IPS DF 6.9 (cell line): ENCODE measurements at regions not wholly inside any gene's neighbourhood (a gene's known extent, or its start where the extent isn't known, plus 50 kb on each side); places are given as distances from the start of the nearest gene placed in this dataset.
"Not testable (repeated sequence)": the region's sequence is repeated elsewhere in the genome, so short reads cannot be mapped to it uniquely, and the experiment has no call there.

Experiments
- DNase-seq: peaks from one replicate; pipeline ENCODE4 v3.0.0-alpha.2; 2013; ENCODE audit warnings: low read depth, low spot score
- H3K27ac ChIP-seq: one replicate; pipeline ENCODE4 v1.5.1; 2013; ENCODE audit warnings: low read length, control low read depth
- H3K27me3 ChIP-seq: 2 replicates; pipeline ENCODE4 v1.6.1; 2013; ENCODE audit warnings: mild to moderate bottlenecking, low read length; ENCODE audit not compliant: control insufficient read depth, insufficient read depth
- H3K36me3 ChIP-seq: 2 replicates; pipeline ENCODE4 v1.6.1; 2013; ENCODE audit warnings: low read length; ENCODE audit not compliant: control insufficient read depth, insufficient read depth
- H3K4me1 ChIP-seq: 2 replicates; pipeline ENCODE4 v1.6.1; 2013; ENCODE audit warnings: low read length; ENCODE audit not compliant: control insufficient read depth, insufficient read depth
- H3K4me3 ChIP-seq: 2 replicates; pipeline ENCODE4 v1.5.1; 2013; ENCODE audit warnings: mild to moderate bottlenecking, low read length
- H3K9me3 ChIP-seq: 2 replicates; pipeline ENCODE4 v1.6.1; 2013; ENCODE audit warnings: low read length, inconsistent platforms; ENCODE audit not compliant: control insufficient read depth, insufficient read depth
- WGBS: extraction: QIAGEN DNeasy Blood & Tissue Kit; methylation state at CpG from one replicate; pipeline ENCODE4 v1.1.7; 2013; ENCODE audit warnings: mixed read lengths, missing lambda C conversion rate; ENCODE audit not compliant: insufficient read length, insufficient coverage; 5-methylcytosine and 5-hydroxymethylcytosine counted together

DNA sequence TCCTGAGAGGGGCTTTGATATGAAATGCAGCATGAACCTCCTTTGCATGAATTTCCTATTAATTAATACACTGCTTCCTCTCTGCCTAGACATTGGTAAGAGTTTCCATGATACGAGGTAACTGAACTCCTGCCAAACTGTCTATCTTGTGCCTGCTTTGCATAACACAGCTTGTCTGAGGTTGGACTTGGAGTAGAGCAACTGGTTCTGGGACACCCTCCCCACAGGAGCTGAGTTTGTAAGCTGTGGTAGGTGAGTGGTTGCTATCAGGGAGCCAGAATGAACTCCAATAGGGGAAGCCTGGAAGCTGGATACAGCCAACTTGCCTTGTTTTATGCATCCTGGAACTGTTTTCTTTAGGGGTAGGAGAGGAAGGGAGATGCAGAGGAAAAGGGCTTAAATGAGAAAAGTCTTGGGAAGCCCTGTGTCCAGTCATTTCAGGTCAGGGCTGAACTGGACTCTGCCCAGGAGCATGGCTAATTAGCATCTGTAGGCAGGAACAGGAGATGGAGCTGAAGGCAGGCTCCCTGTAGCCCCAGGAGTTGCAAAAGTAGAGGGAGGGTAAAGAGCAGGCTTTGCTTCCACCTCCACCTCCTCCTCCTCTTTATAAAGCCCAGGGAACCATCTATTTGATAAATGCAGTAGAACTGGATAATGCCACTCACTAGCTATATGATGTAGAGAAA lies 73.2 kb upstream of the GPR158 start:
- H3K27me3 ChIP-seq: no peaks in the 10 kb centered on the region
- no peak overlapping the region for H3K27ac ChIP-seq
- H3K9me3 ChIP-seq: no peaks in the 10 kb centered on the region
- H3K36me3 ChIP-seq: no peaks in the 10 kb centered on the region
- DNase-seq: no peak
- H3K4me3 ChIP-seq: no peak overlapping the region
- H3K4me1 ChIP-seq: 0 out of 2 replicates have a peak, but pooled peaks cover 2% of the 10 kb centered on the region
- WGBS: no CpG with 5 or more reads among the region's 1 CpG

- no peaks in the 10 kb centered on the region for H3K36me3 ChIP-seq
- H3K27me3 ChIP-seq: no peaks in the 10 kb centered on the region
- 0 out of 2 replicates have a peak, but pooled peaks cover 2% of the 10 kb centered on the region for H3K4me1 ChIP-seq
- no peak overlapping the region for H3K27ac ChIP-seq
- no peaks in the 10 kb centered on the region for H3K9me3 ChIP-seq
- no peak overlapping the region for H3K4me3 ChIP-seq
- DNase-seq: no peak
- WGBS: no CpG with 5 or more reads among the region's 9 CpGs
Measured at GRCh38 chr10:25102147-25102822, 72.5 kb upstream of the GPR158 start.

DNA sequence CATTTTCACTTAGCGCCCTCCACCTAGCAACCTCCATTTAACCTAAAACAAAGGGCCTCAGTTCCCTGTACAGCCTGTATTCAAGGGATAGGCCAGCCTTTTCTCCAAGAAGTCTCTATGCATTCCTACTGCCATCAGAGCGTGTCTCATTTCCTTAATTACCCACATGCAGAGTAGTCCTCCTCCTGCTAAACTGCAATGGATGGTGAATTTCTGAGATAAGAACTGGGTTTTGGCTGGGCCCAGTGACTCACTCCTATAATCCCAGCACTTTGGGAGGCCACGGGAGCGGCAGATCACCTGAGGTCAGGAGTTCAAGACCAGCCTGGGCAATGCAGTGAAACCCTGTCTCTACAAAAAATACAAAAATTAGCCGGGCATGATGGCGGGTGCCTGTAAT lies 71.1 kb upstream of the GPR158 start:
- Histone ChIP-seq H3K36me3 (no peaks in the 10 kb centered on the region), H3K4me1 (0 out of 2 replicates have a peak, but pooled peaks cover 2% of the 10 kb centered on the region), H3K27me3 (no peaks in the 10 kb centered on the region), H3K4me3 (no peak overlapping the region), H3K27ac (no peak overlapping the region), H3K9me3 (no peaks in the 10 kb centered on the region)
- DNase-seq: no peak
- no CpG with 5 or more reads among the region's 6 CpGs for WGBS

DNA sequence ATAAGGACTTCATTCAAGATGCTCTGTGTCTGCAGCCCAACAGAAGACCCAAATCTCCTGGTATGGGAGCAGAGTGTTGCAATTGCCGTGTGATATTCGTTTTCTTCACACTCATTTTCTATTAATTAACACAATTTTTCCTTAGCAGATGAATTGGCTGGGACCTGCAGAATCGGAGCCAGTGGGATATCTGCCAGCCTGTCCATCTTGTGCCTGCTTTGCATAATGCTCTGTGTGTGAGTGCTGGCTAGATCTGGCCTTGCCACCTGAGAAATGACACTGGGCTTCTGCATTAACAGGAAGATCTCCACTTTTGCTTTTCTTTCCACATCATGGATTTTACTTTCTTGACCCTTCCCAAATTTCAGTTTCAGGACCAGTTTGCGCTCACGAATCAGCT lies 70.4 kb upstream of the GPR158 start:
- Histone ChIP-seq H3K27ac (no peak overlapping the region), H3K36me3 (no peaks in the 10 kb centered on the region), H3K4me1 (0 out of 2 replicates have a peak, but pooled peaks cover 2% of the 10 kb centered on the region), H3K9me3 (no peaks in the 10 kb centered on the region), H3K27me3 (no peaks in the 10 kb centered on the region), H3K4me3 (no peak overlapping the region)
- no CpG with 5 or more reads among the region's 5 CpGs for WGBS
- no peak for DNase-seq

DNA sequence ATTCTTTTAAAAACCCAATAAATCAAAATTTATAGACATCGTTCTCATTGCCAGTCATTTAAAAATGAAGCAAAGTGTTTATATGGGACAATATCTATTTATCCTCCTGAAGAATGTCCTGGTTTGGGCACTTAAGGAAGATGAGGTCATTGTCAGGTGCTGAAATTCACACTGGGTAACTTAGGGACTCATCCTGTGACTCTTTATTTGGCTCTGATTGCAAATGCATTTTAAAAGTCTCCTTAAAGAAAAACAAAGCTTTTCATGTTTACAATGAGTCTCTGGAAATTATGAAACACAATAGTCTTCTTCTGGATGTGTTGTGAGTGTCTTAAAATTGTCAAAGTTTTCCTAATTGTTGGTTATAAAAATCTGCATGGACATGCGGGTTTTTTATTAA lies 69.5 kb upstream of the GPR158 start:
- no CpG with 5 or more reads among the region's 2 CpGs for WGBS
- H3K9me3 ChIP-seq: no peaks in the 10 kb centered on the region
- H3K36me3 ChIP-seq: no peaks in the 10 kb centered on the region
- H3K27ac ChIP-seq: no peak overlapping the region
- no peak overlapping the region for H3K4me3 ChIP-seq
- no peaks in the 10 kb centered on the region for H3K27me3 ChIP-seq
- no peak for DNase-seq
- H3K4me1 ChIP-seq: 0 out of 2 replicates have a peak, but pooled peaks cover 2% of the 10 kb centered on the region

- Histone ChIP-seq H3K4me3 (no peak overlapping the region), H3K27ac (no peak overlapping the region), H3K27me3 (no peaks in the 10 kb centered on the region), H3K9me3 (no peaks in the 10 kb centered on the region), H3K36me3 (no peaks in the 10 kb centered on the region), H3K4me1 (0 out of 2 replicates have a peak, but pooled peaks cover 2% of the 10 kb centered on the region)
- DNase-seq: no peak
- no CpG with 5 or more reads among the region's 5 CpGs for WGBS
Measured at GRCh38 chr10:25105743-25106260, 69.0 kb upstream of the GPR158 start.

DNA sequence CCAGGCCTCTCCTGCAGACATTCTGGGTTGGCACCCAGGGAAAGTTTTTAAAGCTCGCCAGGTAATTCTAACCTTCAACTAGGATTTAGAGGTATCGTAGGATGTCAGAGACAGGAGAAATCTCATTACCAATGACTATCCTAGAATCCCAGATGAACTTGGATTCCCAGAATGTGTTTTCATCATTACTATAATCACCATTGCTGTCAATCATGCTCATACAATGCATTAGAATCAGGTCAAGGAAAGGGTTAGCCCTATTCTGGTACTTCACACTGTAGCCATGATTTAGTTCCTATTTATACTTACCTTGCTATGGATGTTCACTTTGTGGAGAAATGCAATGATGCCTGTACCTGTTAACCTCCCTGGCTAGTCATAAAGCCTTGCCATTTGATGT lies 67.0 kb upstream of the GPR158 start:
- DNase-seq: no peak
- H3K27ac ChIP-seq: no peak overlapping the region
- no peaks in the 10 kb centered on the region for H3K9me3 ChIP-seq
- H3K27me3 ChIP-seq: no peaks in the 10 kb centered on the region
- H3K4me1 ChIP-seq: no peaks in the 10 kb centered on the region
- no peak overlapping the region for H3K4me3 ChIP-seq
- H3K36me3 ChIP-seq: no peaks in the 10 kb centered on the region
- no CpG with 5 or more reads among the region's 2 CpGs for WGBS

DNA sequence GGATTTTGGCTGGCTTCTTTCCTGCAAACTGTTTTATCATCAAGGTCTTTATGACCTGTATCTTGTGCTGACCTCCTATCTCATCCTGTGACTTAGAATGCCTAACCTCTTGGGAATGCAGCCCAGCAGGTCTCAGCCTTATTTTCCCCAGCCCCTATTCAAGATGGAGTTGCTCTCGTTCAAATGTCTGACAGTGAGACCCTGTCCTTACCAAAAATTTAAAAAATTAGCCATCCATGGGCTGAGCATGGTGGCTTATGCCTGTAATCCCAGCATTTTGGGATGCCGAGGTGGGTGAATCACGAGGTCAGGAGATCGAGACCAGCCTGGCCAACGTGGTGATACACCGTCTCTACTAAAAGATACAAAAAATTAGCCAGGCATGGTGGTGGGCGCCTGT lies 64.9 kb upstream of the GPR158 start:
- no CpG with 5 or more reads among the region's 7 CpGs for WGBS
- not testable (repeated sequence) for H3K4me1 ChIP-seq, H3K4me3 ChIP-seq, H3K27me3 ChIP-seq, DNase-seq, H3K27ac ChIP-seq, H3K9me3 ChIP-seq, H3K36me3 ChIP-seq

- H3K36me3 ChIP-seq: no peaks in the 10 kb centered on the region
- H3K9me3 ChIP-seq: no peaks in the 10 kb centered on the region
- no peaks in the 10 kb centered on the region for H3K4me1 ChIP-seq
- no peak overlapping the region for H3K27ac ChIP-seq
- no peak overlapping the region for H3K4me3 ChIP-seq
- WGBS: no CpG with 5 or more reads among the region's 3 CpGs
- no peak for DNase-seq
- H3K27me3 ChIP-seq: no peaks in the 10 kb centered on the region
Measured at GRCh38 chr10:25112016-25112415, 62.8 kb upstream of the GPR158 start.

- no peak overlapping the region for H3K27ac ChIP-seq
- no peaks in the 10 kb centered on the region for H3K27me3 ChIP-seq
- H3K4me3 ChIP-seq: no peak overlapping the region
- no CpG with 5 or more reads among the region's 14 CpGs for WGBS
- no peaks in the 10 kb centered on the region for H3K4me1 ChIP-seq
- no peaks in the 10 kb centered on the region for H3K9me3 ChIP-seq
- DNase-seq: peak; percentile 60
- no peaks in the 10 kb centered on the region for H3K36me3 ChIP-seq
Measured at GRCh38 chr10:25113191-25114035, 61.4 kb upstream of the GPR158 start.
